ENCODE measurements at regions not wholly inside any gene's neighbourhood (a gene's known extent, or its start where the extent isn't known, plus 50 kb on each side); places are given as distances from the start of the nearest gene placed in this dataset.

DNA sequence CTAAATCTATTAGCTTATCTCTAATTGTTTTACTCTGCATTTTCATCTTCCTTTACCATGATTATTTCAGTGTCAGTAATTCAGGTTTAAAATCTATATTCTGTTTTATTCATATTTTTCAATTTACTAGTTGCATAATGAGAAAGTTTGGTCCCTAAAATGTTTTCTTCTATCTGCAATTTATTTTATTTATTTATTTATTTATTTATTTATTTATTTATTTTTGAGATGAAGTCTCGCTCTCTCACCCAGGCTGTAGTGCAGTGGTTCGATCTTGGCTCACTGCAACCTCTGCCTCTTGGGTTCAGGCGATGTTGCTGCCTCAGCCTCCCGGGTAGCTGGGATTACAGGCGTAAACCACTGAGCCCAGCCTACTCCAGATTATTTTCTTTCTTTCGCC, 1597.3 kb downstream of the CDH8 start:
- no peak for DNase-seq (ENCODE audit: low spot score)
- H3K4me3 ChIP-seq = no peak overlapping the region
- no peak for TF ChIP-seq EZH2 (IDR thresholded peaks at IDR 0.05; ENCODE audit: borderline replicate concordance)
- TF ChIP-seq, protein P1, sequence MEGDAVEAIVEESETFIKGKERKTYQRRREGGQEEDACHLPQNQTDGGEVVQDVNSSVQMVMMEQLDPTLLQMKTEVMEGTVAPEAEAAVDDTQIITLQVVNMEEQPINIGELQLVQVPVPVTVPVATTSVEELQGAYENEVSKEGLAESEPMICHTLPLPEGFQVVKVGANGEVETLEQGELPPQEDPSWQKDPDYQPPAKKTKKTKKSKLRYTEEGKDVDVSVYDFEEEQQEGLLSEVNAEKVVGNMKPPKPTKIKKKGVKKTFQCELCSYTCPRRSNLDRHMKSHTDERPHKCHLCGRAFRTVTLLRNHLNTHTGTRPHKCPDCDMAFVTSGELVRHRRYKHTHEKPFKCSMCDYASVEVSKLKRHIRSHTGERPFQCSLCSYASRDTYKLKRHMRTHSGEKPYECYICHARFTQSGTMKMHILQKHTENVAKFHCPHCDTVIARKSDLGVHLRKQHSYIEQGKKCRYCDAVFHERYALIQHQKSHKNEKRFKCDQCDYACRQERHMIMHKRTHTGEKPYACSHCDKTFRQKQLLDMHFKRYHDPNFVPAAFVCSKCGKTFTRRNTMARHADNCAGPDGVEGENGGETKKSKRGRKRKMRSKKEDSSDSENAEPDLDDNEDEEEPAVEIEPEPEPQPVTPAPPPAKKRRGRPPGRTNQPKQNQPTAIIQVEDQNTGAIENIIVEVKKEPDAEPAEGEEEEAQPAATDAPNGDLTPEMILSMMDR (IDR thresholded peaks at IDR 0.05; ENCODE audit: poor library complexity) = no peak
- TF ChIP-seq EZH2phosphoT487 (IDR thresholded peaks at IDR 0.05; ENCODE audit: low read depth, severe bottlenecking, unreplicated experiment) = no peak
- H4K20me1 ChIP-seq (ENCODE audit: insufficient read depth, poor library complexity, severe bottlenecking) = no peaks in the 10 kb centered on the region
- H3K27ac ChIP-seq = no peak overlapping the region
- 85% methylated on average over 6 of the region's 6 CpGs for WGBS (ENCODE audit: low lambda C conversion rate, missing lambda C conversion rate)
- no peak overlapping the region for H3K4me2 ChIP-seq
- H3K27me3 ChIP-seq = no peaks in the 10 kb centered on the region
- no peak overlapping the region for H2AFZ ChIP-seq
- H3K79me2 ChIP-seq = no peaks in the 10 kb centered on the region
- H3K36me3 ChIP-seq (replicated peaks; ENCODE audit: insufficient read depth, low read depth) = no peaks in the 10 kb centered on the region
- H3K9me3 ChIP-seq (ENCODE audit: low read depth) = no peaks in the 10 kb centered on the region
- H3K9me2 ChIP-seq (replicated peaks; ENCODE audit: insufficient read depth) = no peaks in the 10 kb centered on the region
- H3K4me1 ChIP-seq (ENCODE audit: insufficient read depth) = no peaks in the 10 kb centered on the region

DNA sequence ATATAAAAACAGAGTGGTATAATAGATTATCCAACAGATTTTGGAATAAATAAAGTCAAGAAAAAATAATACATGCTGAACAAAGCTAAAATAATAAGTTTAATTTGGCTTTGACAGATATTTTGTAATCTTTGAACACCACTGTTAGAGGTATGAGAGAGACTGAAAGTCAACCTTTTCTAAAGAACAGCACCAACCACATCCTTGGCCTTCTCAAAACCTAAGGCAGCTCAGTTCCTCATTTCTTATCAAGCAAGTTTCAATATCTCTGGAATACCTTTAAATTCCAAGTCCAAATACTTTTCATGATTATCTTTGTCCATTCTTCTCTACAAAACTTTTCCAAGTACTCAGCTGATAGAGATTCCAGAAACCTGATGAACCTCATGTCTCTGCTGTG, 1603.8 kb downstream of the CDH8 start:
- no peaks in the 10 kb centered on the region for H3K36me3 ChIP-seq (replicated peaks; ENCODE audit: insufficient read depth, low read depth)
- TF ChIP-seq, protein P1 (IDR thresholded peaks at IDR 0.05; ENCODE audit: poor library complexity) = no peak
- TF ChIP-seq EZH2 (IDR thresholded peaks at IDR 0.05; ENCODE audit: borderline replicate concordance) (no peak), EZH2phosphoT487 (IDR thresholded peaks at IDR 0.05; ENCODE audit: low read depth, severe bottlenecking, unreplicated experiment) (no peak)
- H2AFZ ChIP-seq = no peak overlapping the region
- no peaks in the 10 kb centered on the region for H3K4me1 ChIP-seq (ENCODE audit: insufficient read depth)
- no peak overlapping the region for H3K4me2 ChIP-seq
- no peaks in the 10 kb centered on the region for H4K20me1 ChIP-seq (ENCODE audit: insufficient read depth, poor library complexity, severe bottlenecking)
- no peak overlapping the region for H3K4me3 ChIP-seq
- H3K9me2 ChIP-seq (replicated peaks; ENCODE audit: insufficient read depth) = no peaks in the 10 kb centered on the region
- no peaks in the 10 kb centered on the region for H3K9me3 ChIP-seq (ENCODE audit: low read depth)
- H3K27ac ChIP-seq = no peak overlapping the region
- H3K79me2 ChIP-seq = no peaks in the 10 kb centered on the region
- DNase-seq (ENCODE audit: low spot score) = no peak
- no peaks in the 10 kb centered on the region for H3K27me3 ChIP-seq

GRCh38 chr16:60419859-60420258, 1616.4 kb downstream of the CDH8 start:
- H3K4me1 ChIP-seq (ENCODE audit: insufficient read depth) = no peaks in the 10 kb centered on the region
- 65% methylated on average over 4 of the region's 4 CpGs for WGBS (ENCODE audit: low lambda C conversion rate, missing lambda C conversion rate)

More at GRCh38 chr16:60419859-60420258, 1616.4 kb downstream of the CDH8 start:
- no peaks in the 10 kb centered on the region for H3K36me3 ChIP-seq (replicated peaks; ENCODE audit: insufficient read depth, low read depth)
- no peak for TF ChIP-seq EZH2phosphoT487 (IDR thresholded peaks at IDR 0.05; ENCODE audit: low read depth, severe bottlenecking, unreplicated experiment)
- TF ChIP-seq EZH2 (IDR thresholded peaks at IDR 0.05; ENCODE audit: borderline replicate concordance) = no peak
- TF ChIP-seq, protein P1 (IDR thresholded peaks at IDR 0.05; ENCODE audit: poor library complexity) = no peak
- H3K27me3 ChIP-seq = no peaks in the 10 kb centered on the region
- H3K27ac ChIP-seq = no peak overlapping the region
- H4K20me1 ChIP-seq (ENCODE audit: insufficient read depth, poor library complexity, severe bottlenecking) = no peaks in the 10 kb centered on the region
- no peak overlapping the region for H3K4me2 ChIP-seq
- no peaks in the 10 kb centered on the region for H3K9me2 ChIP-seq (replicated peaks; ENCODE audit: insufficient read depth)
- H3K9me3 ChIP-seq (ENCODE audit: low read depth) = no peaks in the 10 kb centered on the region
- no peak overlapping the region for H2AFZ ChIP-seq
- H3K79me2 ChIP-seq = no peaks in the 10 kb centered on the region
- no peak overlapping the region for H3K4me3 ChIP-seq
- no peak for DNase-seq (ENCODE audit: low spot score)

Measured in hepatocyte (in vitro differentiated cells).